ENCODE measurements at regions not wholly inside any gene's neighbourhood (a gene's known extent, or its start where the extent isn't known, plus 50 kb on each side); places are given as distances from the start of the nearest gene placed in this dataset.

DNA sequence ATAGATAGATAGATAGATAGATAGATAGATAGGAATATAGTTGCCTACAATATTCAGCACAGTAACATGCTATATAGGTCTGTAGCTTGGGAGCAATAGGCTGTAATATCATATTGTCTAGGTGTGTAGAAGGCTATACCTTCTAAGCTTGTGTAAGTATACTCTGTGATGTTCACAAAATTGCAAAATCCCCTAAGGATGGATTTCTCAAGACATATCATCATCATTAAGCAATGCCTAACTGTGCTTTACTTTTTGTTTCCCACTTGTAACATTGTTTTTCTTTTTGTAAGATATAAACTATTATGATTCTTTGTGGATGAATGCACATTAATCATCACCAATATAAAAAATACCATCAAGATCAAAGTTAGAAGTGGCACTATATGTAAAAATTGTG is 1905.6 kb downstream of the NCAM2 start:
- no peak overlapping the region for H3K4me3 ChIP-seq (ENCODE audit: low read depth, low read length)
- no peak for DNase-seq (ENCODE audit: low read depth, low spot score)
- TF ChIP-seq CTCF (IDR thresholded peaks at IDR 0.05; ENCODE audit: insufficient read depth, low read length, missing control alignments) = no peak
- CTCF ChIA-PET = no interaction called here
- POLR2A ChIA-PET = no interaction called here

DNA sequence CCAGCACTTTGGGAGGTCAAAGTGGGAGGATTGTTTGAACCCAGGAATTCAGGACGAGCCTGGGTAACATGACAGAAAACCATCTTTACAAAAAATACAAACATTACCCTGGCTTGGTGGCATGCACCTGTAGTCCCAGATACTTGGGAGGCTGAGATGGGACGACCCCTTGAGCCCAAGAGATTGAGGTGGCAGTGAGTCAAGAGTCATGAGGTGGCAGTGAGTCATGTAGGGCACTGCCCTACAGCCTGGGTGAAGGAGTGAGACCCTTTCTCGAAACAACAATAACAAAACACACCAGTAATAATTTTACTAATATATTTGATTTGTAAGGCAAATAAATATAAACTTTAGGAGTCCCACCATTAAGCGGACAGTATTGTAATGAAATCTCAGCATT is 1906.2 kb downstream of the NCAM2 start:
- ChIA-PET CTCF (no interaction called here), POLR2A (no interaction called here)
- no peak for DNase-seq (ENCODE audit: low read depth, low spot score)
- no peak for TF ChIP-seq CTCF (IDR thresholded peaks at IDR 0.05; ENCODE audit: insufficient read depth, low read length, missing control alignments)
- no peak overlapping the region for H3K4me3 ChIP-seq (ENCODE audit: low read depth, low read length)

DNA sequence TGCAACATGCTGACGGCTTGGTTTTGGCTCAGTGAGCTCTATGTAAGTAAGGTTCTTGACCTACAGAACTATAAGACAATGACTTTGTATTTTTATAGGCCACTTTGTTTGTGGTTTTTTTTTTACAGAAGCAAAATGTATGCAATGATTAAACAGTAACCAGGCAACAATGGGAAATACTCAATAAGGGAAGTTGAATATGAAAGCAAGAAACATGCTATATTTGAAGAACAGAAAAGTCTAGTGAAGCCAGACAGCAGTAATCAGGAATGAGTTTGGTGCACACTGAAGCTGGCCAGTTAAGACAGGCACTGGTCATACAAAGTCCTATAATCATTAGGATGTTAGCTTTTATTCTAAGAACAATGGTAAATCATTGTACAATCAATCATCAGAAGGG is 1926.8 kb downstream of the NCAM2 start:
- POLR2A ChIA-PET = no interaction called here
- CTCF ChIA-PET = no interaction called here
- no peak for DNase-seq (ENCODE audit: low read depth, low spot score)
- no peak overlapping the region for H3K4me3 ChIP-seq (ENCODE audit: low read depth, low read length)
- no peak for TF ChIP-seq CTCF (IDR thresholded peaks at IDR 0.05; ENCODE audit: insufficient read depth, low read length, missing control alignments)

DNA sequence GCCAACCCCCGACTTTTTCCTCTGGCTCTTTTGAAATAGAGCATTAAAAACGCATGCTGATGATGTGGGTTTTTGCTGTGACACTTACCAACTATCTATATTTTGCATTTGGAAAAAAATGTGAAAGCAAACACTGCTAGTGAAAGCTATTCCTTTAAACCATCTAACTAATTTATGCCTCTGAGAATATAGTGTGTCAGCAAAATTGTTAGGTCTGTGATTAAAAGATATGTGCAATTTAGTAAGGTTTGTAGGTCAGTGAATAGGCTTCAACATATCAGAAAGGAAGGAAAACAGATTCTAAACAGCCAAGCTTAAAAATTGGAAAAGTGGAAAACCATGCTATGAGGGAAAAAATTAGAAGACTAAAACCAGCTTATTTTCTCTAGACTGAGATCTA is 1929.3 kb downstream of the NCAM2 start:
- ChIA-PET CTCF (no interaction called here), POLR2A (no interaction called here)
- TF ChIP-seq CTCF (IDR thresholded peaks at IDR 0.05; ENCODE audit: insufficient read depth, low read length, missing control alignments) = no peak

DNA sequence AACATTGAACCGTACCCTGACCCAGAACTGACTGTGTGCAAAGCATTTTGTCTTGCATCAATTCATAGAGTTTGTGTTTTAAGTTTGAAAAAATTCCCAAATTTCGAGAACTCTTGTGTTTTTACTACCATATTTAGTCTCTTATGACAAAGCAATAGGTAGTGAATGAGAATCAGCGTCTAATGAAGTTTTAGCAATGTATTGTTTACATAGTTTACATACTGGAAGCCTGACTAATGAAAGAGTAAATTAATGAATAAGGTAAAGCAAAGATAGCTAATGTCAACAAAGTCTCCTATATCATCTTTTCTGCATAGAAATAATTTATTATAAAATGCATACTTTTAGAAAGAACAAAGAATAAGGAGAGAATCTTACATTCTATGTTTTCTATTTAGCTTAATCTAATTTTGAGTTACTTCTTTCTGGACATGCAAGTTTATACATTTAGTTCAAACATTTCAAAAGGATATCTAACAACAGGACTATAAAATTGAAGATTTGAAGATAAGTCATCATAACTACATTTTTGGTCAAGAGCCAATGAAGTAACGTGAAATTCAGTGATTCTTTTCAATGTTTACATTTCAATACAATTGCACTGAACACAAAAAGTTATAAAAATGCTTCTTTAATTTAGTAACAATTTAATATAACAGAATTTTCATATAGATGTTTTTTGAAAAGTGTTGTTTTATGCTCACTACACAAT is 1943.7 kb downstream of the NCAM2 start:
- POLR2A ChIA-PET = no interaction called here
- CTCF ChIA-PET = no interaction called here
- H3K4me3 ChIP-seq (ENCODE audit: low read depth, low read length) = no peak overlapping the region
- TF ChIP-seq CTCF (IDR thresholded peaks at IDR 0.05; ENCODE audit: insufficient read depth, low read length, missing control alignments) = no peak
- no peak for DNase-seq (ENCODE audit: low read depth, low spot score)

More for the DNA sequence above, 1929.3 kb downstream of the NCAM2 start:
- DNase-seq (ENCODE audit: low read depth, low spot score) = no peak
- no peak overlapping the region for H3K4me3 ChIP-seq (ENCODE audit: low read depth, low read length)

- no peak for TF ChIP-seq CTCF (IDR thresholded peaks at IDR 0.05; ENCODE audit: insufficient read depth, low read length, missing control alignments)
- CTCF ChIA-PET = no interaction called here
- POLR2A ChIA-PET = no interaction called here
Measured at GRCh38 chr21:22955559-22955958, 1957.3 kb downstream of the NCAM2 start.

More at GRCh38 chr21:22955559-22955958, 1957.3 kb downstream of the NCAM2 start:
- no peak overlapping the region for H3K4me3 ChIP-seq (ENCODE audit: low read depth, low read length)
- no peak for DNase-seq (ENCODE audit: low read depth, low spot score)

All from AG04449 (cell line).